HG03135 (cell line): ENCODE measurements at regions not wholly inside any gene's neighbourhood (a gene's known extent, or its start where the extent isn't known, plus 50 kb on each side); places are given as distances from the start of the nearest gene placed in this dataset.
"Not testable (repeated sequence)": the region's sequence is repeated elsewhere in the genome, so short reads cannot be mapped to it uniquely, and the experiment has no call there.

Experiments used
- ATAC-seq: cut with Tn5 transposase; IDR thresholded peaks from one replicate; pipeline ENCODE4 v1.9.1; 2021; ENCODE audit warnings: mild to moderate bottlenecking, moderate library complexity; ENCODE audit not compliant: unreplicated experiment

GRCh38 chr1:65059930-65060538 is 88.0 kb upstream of the AK4 start:
- ATAC-seq = no peak

- ATAC-seq = no peak
Observed at GRCh38 chr1:65062339-65062738, 85.7 kb upstream of the AK4 start.

- no peak for ATAC-seq
Observed at GRCh38 chr1:65063025-65063424, 85.0 kb upstream of the AK4 start.

GRCh38 chr1:65064981-65065380 is 83.0 kb upstream of the AK4 start:
- no peak for ATAC-seq

- no peak for ATAC-seq
Observed at GRCh38 chr1:65065524-65066418, 82.2 kb upstream of the AK4 start.

GRCh38 chr1:65066419-65066765 is 81.6 kb upstream of the AK4 start:
- ATAC-seq = no peak

- ATAC-seq = no peak
Observed at GRCh38 chr1:65066766-65067490, 81.1 kb upstream of the AK4 start.

GRCh38 chr1:65067491-65068201 is 80.4 kb upstream of the AK4 start:
- ATAC-seq = no peak

GRCh38 chr1:65068202-65069010 is 79.6 kb upstream of the AK4 start:
- no peak for ATAC-seq

- ATAC-seq = no peak
Observed at GRCh38 chr1:65069011-65069565, 78.9 kb upstream of the AK4 start.

GRCh38 chr1:65072845-65073244 is 75.2 kb upstream of the AK4 start:
- no peak for ATAC-seq

GRCh38 chr1:65075123-65075976 is 72.7 kb upstream of the AK4 start:
- ATAC-seq = peak; percentile 74

GRCh38 chr1:65077369-65077768 is 70.6 kb upstream of the AK4 start:
- ATAC-seq = no peak

- no peak for ATAC-seq
Observed at GRCh38 chr1:65079941-65080340, 68.1 kb upstream of the AK4 start.

GRCh38 chr1:65082346-65083040 is 65.5 kb upstream of the AK4 start:
- ATAC-seq = no peak

- ATAC-seq = no peak
Observed at GRCh38 chr1:65083263-65083896, 64.6 kb upstream of the AK4 start.

- ATAC-seq = no peak
Observed at GRCh38 chr1:65084066-65084465, 63.9 kb upstream of the AK4 start.

- not testable (repeated sequence) for ATAC-seq
Observed at GRCh38 chr1:65087519-65087918, 60.5 kb upstream of the AK4 start.
